ENCODE measurements at regions not wholly inside any gene's neighbourhood (a gene's known extent, or its start where the extent isn't known, plus 50 kb on each side); places are given as distances from the start of the nearest gene placed in this dataset.

GRCh38 chr5:2201832-2202231 lies 319.1 kb upstream of the IRX4 start:
- Mint-ChIP-seq H3K36me3 (ENCODE audit: low read depth) (no peaks in the 10 kb centered on the region), H3K27ac (no peak overlapping the region), H3K4me3 (no peak overlapping the region), H3K4me1 (no peaks in the 10 kb centered on the region), H3K27me3 (peaks cover 8% of the 10 kb centered on the region), H3K9me3 (ENCODE audit: low read depth) (no peaks in the 10 kb centered on the region)
- ChIA-PET POLR2A (no interaction called here), CTCF (no interaction called here)
- DNase-seq (no peak), ATAC-seq (no peak)
- intact Hi-C loops (cut with DNase I, micrococcal nuclease), result no loop called here

GRCh38 chr5:2201421-2201820 lies 318.7 kb upstream of the IRX4 start:
- ChIA-PET POLR2A (no interaction called here), CTCF (no interaction called here)
- H3K4me3 Mint-ChIP-seq, result no peak overlapping the region
- H3K27ac Mint-ChIP-seq, result no peak overlapping the region
- ATAC-seq (no peak), DNase-seq (no peak)
- intact Hi-C loops (cut with DNase I, micrococcal nuclease), result no loop called here
- no peaks in the 10 kb centered on the region for H3K4me1 Mint-ChIP-seq
- no peaks in the 10 kb centered on the region for H3K36me3 Mint-ChIP-seq (ENCODE audit: low read depth)
- peaks cover 9% of the 10 kb centered on the region for H3K27me3 Mint-ChIP-seq
- H3K9me3 Mint-ChIP-seq (ENCODE audit: low read depth), result no peaks in the 10 kb centered on the region

- intact Hi-C loops (cut with DNase I, micrococcal nuclease), result no loop called here
- no peak for ATAC-seq
- Mint-ChIP-seq H3K9me3 (ENCODE audit: low read depth) (no peaks in the 10 kb centered on the region), H3K4me1 (no peaks in the 10 kb centered on the region), H3K27ac (no peak overlapping the region), H3K36me3 (ENCODE audit: low read depth) (no peaks in the 10 kb centered on the region), H3K4me3 (no peak overlapping the region), H3K27me3 (peaks cover 6% of the 10 kb centered on the region)
- ChIA-PET POLR2A (no interaction called here), CTCF (interaction anchor here (0.7 kb wide), 1 partner anchor 252 kb away, joined by 4 read pairs; no protein-coding TSS in a partner anchor)
- DNase-seq, result no peak
Measured at GRCh38 chr5:2201011-2201410, 318.3 kb upstream of the IRX4 start.

GRCh38 chr5:2200261-2200950 lies 317.7 kb upstream of the IRX4 start:
- DNase-seq (no peak), ATAC-seq (no peak)
- POLR2A ChIA-PET, result no interaction called here
- CTCF ChIA-PET, result interaction anchor here (0.7 kb wide), 1 partner anchor 253 kb away, joined by 4 read pairs; no protein-coding TSS in a partner anchor
- H3K36me3 Mint-ChIP-seq (ENCODE audit: low read depth), result no peaks in the 10 kb centered on the region
- no peak overlapping the region for H3K27ac Mint-ChIP-seq
- H3K27me3 Mint-ChIP-seq, result peaks cover 6% of the 10 kb centered on the region
- no peaks in the 10 kb centered on the region for H3K4me1 Mint-ChIP-seq
- no peak overlapping the region for H3K4me3 Mint-ChIP-seq
- intact Hi-C loops (cut with DNase I, micrococcal nuclease), result no loop called here
- H3K9me3 Mint-ChIP-seq (ENCODE audit: low read depth), result no peaks in the 10 kb centered on the region

GRCh38 chr5:2199697-2200096 lies 317.0 kb upstream of the IRX4 start:
- ChIA-PET CTCF (interaction anchor here (0.8 kb wide), 1 partner anchor 15 kb away, joined by 3 read pairs; no protein-coding TSS in a partner anchor), POLR2A (no interaction called here)
- H3K27ac Mint-ChIP-seq, result no peak overlapping the region
- H3K4me3 Mint-ChIP-seq, result no peak overlapping the region
- H3K27me3 Mint-ChIP-seq, result peaks cover 6% of the 10 kb centered on the region
- ATAC-seq (no peak), DNase-seq (no peak)
- intact Hi-C loops (cut with DNase I, micrococcal nuclease), result no loop called here
- H3K4me1 Mint-ChIP-seq, result no peaks in the 10 kb centered on the region
- H3K9me3 Mint-ChIP-seq (ENCODE audit: low read depth), result no peaks in the 10 kb centered on the region
- H3K36me3 Mint-ChIP-seq (ENCODE audit: low read depth), result no peaks in the 10 kb centered on the region

- DNase-seq (no peak), ATAC-seq (no peak)
- peaks cover 4% of the 10 kb centered on the region for H3K27me3 Mint-ChIP-seq
- ChIA-PET CTCF (no interaction called here), POLR2A (interaction anchor here (0.6 kb wide), 1 partner anchor 10 kb away, joined by 8 read pairs; no protein-coding TSS in a partner anchor)
- intact Hi-C loops (cut with DNase I, micrococcal nuclease), result no loop called here
- H3K4me1 Mint-ChIP-seq, result no peaks in the 10 kb centered on the region
- H3K27ac Mint-ChIP-seq, result no peak overlapping the region
- no peaks in the 10 kb centered on the region for H3K36me3 Mint-ChIP-seq (ENCODE audit: low read depth)
- H3K4me3 Mint-ChIP-seq, result no peak overlapping the region
- H3K9me3 Mint-ChIP-seq (ENCODE audit: low read depth), result no peaks in the 10 kb centered on the region
Measured at GRCh38 chr5:2196989-2197619, 314.4 kb upstream of the IRX4 start.

GRCh38 chr5:2196416-2196815 lies 313.7 kb upstream of the IRX4 start:
- ChIA-PET POLR2A (no interaction called here), CTCF (interaction anchor here (0.6 kb wide), 1 partner anchor 728 kb away, joined by 4 read pairs; no protein-coding TSS in a partner anchor)
- no peak overlapping the region for H3K27ac Mint-ChIP-seq
- H3K27me3 Mint-ChIP-seq, result peaks cover 4% of the 10 kb centered on the region
- no peaks in the 10 kb centered on the region for H3K4me1 Mint-ChIP-seq
- no peak overlapping the region for H3K4me3 Mint-ChIP-seq
- H3K9me3 Mint-ChIP-seq (ENCODE audit: low read depth), result no peaks in the 10 kb centered on the region
- DNase-seq (no peak), ATAC-seq (no peak)
- intact Hi-C loops (cut with DNase I, micrococcal nuclease), result no loop called here
- H3K36me3 Mint-ChIP-seq (ENCODE audit: low read depth), result no peaks in the 10 kb centered on the region

- H3K27ac Mint-ChIP-seq, result no peak overlapping the region
- intact Hi-C loops (cut with DNase I, micrococcal nuclease), result no loop called here
- POLR2A ChIA-PET, result no interaction called here
Measured at GRCh38 chr5:2194949-2195348, 312.2 kb upstream of the IRX4 start.

GRCh38 chr5:2194236-2194555 lies 311.5 kb upstream of the IRX4 start:
- H3K9me3 Mint-ChIP-seq (ENCODE audit: low read depth), result no peaks in the 10 kb centered on the region
- ATAC-seq, result no peak
- DNase-seq, result no peak
- intact Hi-C loops (cut with DNase I, micrococcal nuclease), result no loop called here
- no peaks in the 10 kb centered on the region for H3K4me1 Mint-ChIP-seq
- ChIA-PET POLR2A (no interaction called here), CTCF (no interaction called here)
- H3K27ac Mint-ChIP-seq, result no peak overlapping the region
- H3K4me3 Mint-ChIP-seq, result no peak overlapping the region
- H3K27me3 Mint-ChIP-seq, result peaks cover 4% of the 10 kb centered on the region
- H3K36me3 Mint-ChIP-seq (ENCODE audit: low read depth), result no peaks in the 10 kb centered on the region

More at GRCh38 chr5:2194949-2195348, 312.2 kb upstream of the IRX4 start:
- no peaks in the 10 kb centered on the region for H3K9me3 Mint-ChIP-seq (ENCODE audit: low read depth)
- CTCF ChIA-PET, result no interaction called here
- no peak for DNase-seq
- H3K4me3 Mint-ChIP-seq, result no peak overlapping the region
- H3K27me3 Mint-ChIP-seq, result peaks cover 4% of the 10 kb centered on the region
- no peak for ATAC-seq
- H3K4me1 Mint-ChIP-seq, result no peaks in the 10 kb centered on the region
- no peaks in the 10 kb centered on the region for H3K36me3 Mint-ChIP-seq (ENCODE audit: low read depth)

- DNase-seq, result no peak
- ChIA-PET POLR2A (no interaction called here), CTCF (no interaction called here)
- ATAC-seq, result no peak
- Mint-ChIP-seq H3K27ac (no peak overlapping the region), H3K36me3 (ENCODE audit: low read depth) (no peaks in the 10 kb centered on the region), H3K4me3 (no peak overlapping the region), H3K27me3 (peaks cover 4% of the 10 kb centered on the region), H3K9me3 (ENCODE audit: low read depth) (no peaks in the 10 kb centered on the region), H3K4me1 (no peaks in the 10 kb centered on the region)
- intact Hi-C loops (cut with DNase I, micrococcal nuclease), result no loop called here
Measured at GRCh38 chr5:2193542-2194235, 311.0 kb upstream of the IRX4 start.

- DNase-seq (no peak), ATAC-seq (no peak)
- intact Hi-C loops (cut with DNase I, micrococcal nuclease), result no loop called here
- POLR2A ChIA-PET, result no interaction called here
- Mint-ChIP-seq H3K4me1 (no peaks in the 10 kb centered on the region), H3K9me3 (ENCODE audit: low read depth) (no peaks in the 10 kb centered on the region), H3K4me3 (no peak overlapping the region), H3K27me3 (peaks cover 4% of the 10 kb centered on the region), H3K27ac (no peak overlapping the region), H3K36me3 (ENCODE audit: low read depth) (no peaks in the 10 kb centered on the region)
- CTCF ChIA-PET, result no interaction called here
Measured at GRCh38 chr5:2193142-2193541, 310.4 kb upstream of the IRX4 start.

GRCh38 chr5:2192496-2192895 lies 309.8 kb upstream of the IRX4 start:
- no peak overlapping the region for H3K27ac Mint-ChIP-seq
- CTCF ChIA-PET, result no interaction called here
- peaks cover 4% of the 10 kb centered on the region for H3K27me3 Mint-ChIP-seq
- DNase-seq (no peak), ATAC-seq (no peak)
- no peaks in the 10 kb centered on the region for H3K36me3 Mint-ChIP-seq (ENCODE audit: low read depth)
- POLR2A ChIA-PET, result no interaction called here
- no peak overlapping the region for H3K4me3 Mint-ChIP-seq
- no peaks in the 10 kb centered on the region for H3K4me1 Mint-ChIP-seq
- no peaks in the 10 kb centered on the region for H3K9me3 Mint-ChIP-seq (ENCODE audit: low read depth)
- intact Hi-C loops (cut with DNase I, micrococcal nuclease), result no loop called here

All from activated CD4-positive, alpha-beta T cell treated with anti-CD3 and anti-CD28 coated beads for 36 hours (primary cell).